T-helper 17 cell (primary cell): ENCODE measurements at regions not wholly inside any gene's neighbourhood (a gene's known extent, or its start where the extent isn't known, plus 50 kb on each side); places are given as distances from the start of the nearest gene placed in this dataset.
"Not testable (repeated sequence)": the region's sequence is repeated elsewhere in the genome, so short reads cannot be mapped to it uniquely, and the experiment has no call there.

Experiments
- ATAC-seq: fragments of 150-1000 bp; cut with Tn5 transposase; 2 replicates; pipeline ENCODE4 v1.10.0; 2021; ENCODE audit warnings: mild to moderate bottlenecking, moderate library complexity
- DNase-seq, 3 donors: peaks; one replicate each; pipeline versions ENCODE4 v3.0.0 to v3.0.0-alpha.2; 2020 to 2021
- H3K9me3 ChIP-seq: one replicate; pipeline ENCODE4 v1.7.0; 2013; ENCODE audit warnings: low read length, mild to moderate bottlenecking; ENCODE audit not compliant: control insufficient read depth, poor library complexity, severe bottlenecking
- H3K27ac Mint-ChIP-seq: one replicate; pipeline ENCODE4 v1.8.0; 2022; ENCODE audit warnings: mild to moderate bottlenecking, moderate library complexity, mixed read lengths
- H3K27me3 Mint-ChIP-seq: one replicate; pipeline ENCODE4 v1.8.0; 2022; ENCODE audit warnings: mixed read lengths
- H3K36me3 Mint-ChIP-seq: one replicate; pipeline ENCODE4 v1.8.0; 2022; ENCODE audit warnings: low read depth, mixed read lengths
- H3K4me1 Mint-ChIP-seq: one replicate; pipeline ENCODE4 v1.8.0; 2022; ENCODE audit warnings: mild to moderate bottlenecking, mixed read lengths
- H3K4me3 Mint-ChIP-seq: one replicate; pipeline ENCODE4 v1.8.0; 2022; ENCODE audit warnings: mild to moderate bottlenecking, moderate library complexity, mixed read lengths

- ATAC-seq (no peak), DNase-seq (no peak)
- Mint-ChIP-seq H3K4me1 (peaks cover 9% of the 10 kb centered on the region), H3K36me3 (peaks cover 3% of the 10 kb centered on the region), H3K4me3 (no peak overlapping the region), H3K27ac (no peak overlapping the region), H3K27me3 (peaks cover 28% of the 10 kb centered on the region)
- no peaks in the 10 kb centered on the region for H3K9me3 ChIP-seq
Observed at GRCh38 chr11:12585861-12586260, 88.4 kb upstream of the TEAD1 start.

GRCh38 chr11:12587333-12587991 lies 86.8 kb upstream of the TEAD1 start:
- peaks cover 9% of the 10 kb centered on the region for H3K4me1 Mint-ChIP-seq
- H3K36me3 Mint-ChIP-seq, result peaks cover 3% of the 10 kb centered on the region
- peak; percentile 42 for ATAC-seq
- H3K27me3 Mint-ChIP-seq, result peaks cover 35% of the 10 kb centered on the region
- H3K9me3 ChIP-seq, result no peaks in the 10 kb centered on the region
- no peak for DNase-seq
- no peak overlapping the region for H3K4me3 Mint-ChIP-seq
- H3K27ac Mint-ChIP-seq, result no peak overlapping the region

- ATAC-seq (no peak), DNase-seq (no peak)
- no peak overlapping the region for H3K4me3 Mint-ChIP-seq
- no peak overlapping the region for H3K27ac Mint-ChIP-seq
- no peaks in the 10 kb centered on the region for H3K36me3 Mint-ChIP-seq
- no peaks in the 10 kb centered on the region for H3K9me3 ChIP-seq
- H3K4me1 Mint-ChIP-seq, result peaks cover 11% of the 10 kb centered on the region
- H3K27me3 Mint-ChIP-seq, result peaks cover 45% of the 10 kb centered on the region
Observed at GRCh38 chr11:12591706-12592105, 82.5 kb upstream of the TEAD1 start.

GRCh38 chr11:12592283-12592682 lies 81.9 kb upstream of the TEAD1 start:
- no peaks in the 10 kb centered on the region for H3K36me3 Mint-ChIP-seq
- H3K27ac Mint-ChIP-seq, result no peak overlapping the region
- ATAC-seq (no peak), DNase-seq (no peak)
- H3K9me3 ChIP-seq, result no peaks in the 10 kb centered on the region
- H3K4me3 Mint-ChIP-seq, result no peak overlapping the region
- peaks cover 45% of the 10 kb centered on the region for H3K27me3 Mint-ChIP-seq
- H3K4me1 Mint-ChIP-seq, result peaks cover 7% of the 10 kb centered on the region

GRCh38 chr11:12595089-12595847 lies 79.0 kb upstream of the TEAD1 start:
- Mint-ChIP-seq H3K27me3 (peaks cover 32% of the 10 kb centered on the region), H3K4me1 (peaks cover 16% of the 10 kb centered on the region)
- not testable (repeated sequence) for H3K27ac Mint-ChIP-seq, H3K36me3 Mint-ChIP-seq, ATAC-seq, DNase-seq, H3K4me3 Mint-ChIP-seq, H3K9me3 ChIP-seq

- H3K4me1 Mint-ChIP-seq, result peaks cover 16% of the 10 kb centered on the region
Observed at GRCh38 chr11:12598330-12599256, 75.6 kb upstream of the TEAD1 start.

GRCh38 chr11:12599408-12600143 lies 74.6 kb upstream of the TEAD1 start:
- Mint-ChIP-seq H3K27me3 (peaks cover 38% of the 10 kb centered on the region), H3K27ac (no peak overlapping the region), H3K4me1 (peaks cover 14% of the 10 kb centered on the region), H3K4me3 (no peak overlapping the region), H3K36me3 (no peaks in the 10 kb centered on the region)
- DNase-seq (peak in 2 of 3 donors; percentile 16 to 17), ATAC-seq (no peak)
- no peaks in the 10 kb centered on the region for H3K9me3 ChIP-seq

More at GRCh38 chr11:12598330-12599256, 75.6 kb upstream of the TEAD1 start:
- ATAC-seq (peak; percentile 59), DNase-seq (no peak)
- no peaks in the 10 kb centered on the region for H3K36me3 Mint-ChIP-seq
- no peak overlapping the region for H3K4me3 Mint-ChIP-seq
- H3K27ac Mint-ChIP-seq, result no peak overlapping the region
- peaks cover 33% of the 10 kb centered on the region for H3K27me3 Mint-ChIP-seq
- H3K9me3 ChIP-seq, result no peaks in the 10 kb centered on the region

- no peaks in the 10 kb centered on the region for H3K9me3 ChIP-seq
- DNase-seq, result no peak
- Mint-ChIP-seq H3K27me3 (peaks cover 47% of the 10 kb centered on the region), H3K36me3 (no peaks in the 10 kb centered on the region), H3K4me1 (peaks cover 14% of the 10 kb centered on the region), H3K27ac (no peak overlapping the region), H3K4me3 (no peak overlapping the region)
- no peak for ATAC-seq
Observed at GRCh38 chr11:12600829-12601228, 73.4 kb upstream of the TEAD1 start.

- Mint-ChIP-seq H3K4me3 (no peak overlapping the region), H3K27me3 (peaks cover 47% of the 10 kb centered on the region), H3K36me3 (no peaks in the 10 kb centered on the region), H3K4me1 (peaks cover 14% of the 10 kb centered on the region), H3K27ac (no peak overlapping the region)
- no peak for DNase-seq
- no peak for ATAC-seq
- H3K9me3 ChIP-seq, result no peaks in the 10 kb centered on the region
Observed at GRCh38 chr11:12602421-12602820, 71.8 kb upstream of the TEAD1 start.

- Mint-ChIP-seq H3K4me3 (no peak overlapping the region), H3K36me3 (no peaks in the 10 kb centered on the region), H3K27me3 (peaks cover 47% of the 10 kb centered on the region), H3K27ac (no peak overlapping the region), H3K4me1 (peaks cover 11% of the 10 kb centered on the region)
- ATAC-seq (no peak), DNase-seq (no peak)
- H3K9me3 ChIP-seq, result no peaks in the 10 kb centered on the region
Observed at GRCh38 chr11:12603143-12604088, 70.8 kb upstream of the TEAD1 start.

GRCh38 chr11:12604557-12605153 lies 69.6 kb upstream of the TEAD1 start:
- Mint-ChIP-seq H3K4me3 (no peak overlapping the region), H3K27me3 (peaks cover 47% of the 10 kb centered on the region), H3K27ac (no peak overlapping the region), H3K36me3 (no peaks in the 10 kb centered on the region), H3K4me1 (no peaks in the 10 kb centered on the region)
- ATAC-seq (no peak), DNase-seq (no peak)
- H3K9me3 ChIP-seq, result no peaks in the 10 kb centered on the region
